HL-60 (cell line): ENCODE measurements at regions not wholly inside any gene's neighbourhood (a gene's known extent, or its start where the extent isn't known, plus 50 kb on each side); places are given as distances from the start of the nearest gene placed in this dataset.

ENCODE experiments used
- DNase-seq, 2 experiments: peaks; one replicate each; pipeline ENCODE4 v3.0.0-alpha.2; 2010 to 2020; ENCODE audit warnings: low read depth in 1 of 2, low spot score in 1 of 2
- H3K27ac ChIP-seq: fragments of 250-450 bp; sonication (Bioruptor Pico); replicated peaks from 2 replicates; pipeline ENCODE4 v1.5.1; 2020; ENCODE audit warnings: mild to moderate bottlenecking, moderate library complexity
- H3K27me3 ChIP-seq: fragments of 250-450 bp; sonication (Bioruptor Pico); 2 replicates; pipeline ENCODE4 v1.5.1; 2021; ENCODE audit warnings: mild to moderate bottlenecking, moderate library complexity; ENCODE audit not compliant: insufficient read depth, poor library complexity, severe bottlenecking
- H3K4me3 ChIP-seq: replicated peaks from 2 replicates; pipeline ENCODE4 v1.5.1; 2011; ENCODE audit warnings: mild to moderate bottlenecking, control low read depth, low read length; ENCODE audit not compliant: insufficient read depth
- GABPA ChIP-seq: IDR thresholded peaks from 2 replicates; pipeline ENCODE4 v1.6.1; 2012; ENCODE audit warnings: low read depth
- POLR2AphosphoS5 ChIP-seq: IDR thresholded peaks from 2 replicates; pipeline ENCODE4 v1.6.1; 2012; ENCODE audit warnings: low read depth
- SPI1 ChIP-seq: IDR thresholded peaks from 2 replicates; pipeline ENCODE4 v1.6.1; 2012; ENCODE audit warnings: low read depth, mild to moderate bottlenecking, borderline replicate concordance
- TF ChIP-seq, protein P1 (sequence below): IDR thresholded peaks from 2 replicates; pipeline ENCODE4 v1.6.1; 2012; ENCODE audit warnings: low read depth; ENCODE audit not compliant: insufficient replicate concordance
- TF ChIP-seq, protein P2 (sequence below): IDR thresholded peaks from one replicate; pipeline ENCODE4 v1.5.1; 2011; ENCODE audit warnings: low read length, control low read depth, inconsistent platforms; ENCODE audit not compliant: insufficient read depth

DNA sequence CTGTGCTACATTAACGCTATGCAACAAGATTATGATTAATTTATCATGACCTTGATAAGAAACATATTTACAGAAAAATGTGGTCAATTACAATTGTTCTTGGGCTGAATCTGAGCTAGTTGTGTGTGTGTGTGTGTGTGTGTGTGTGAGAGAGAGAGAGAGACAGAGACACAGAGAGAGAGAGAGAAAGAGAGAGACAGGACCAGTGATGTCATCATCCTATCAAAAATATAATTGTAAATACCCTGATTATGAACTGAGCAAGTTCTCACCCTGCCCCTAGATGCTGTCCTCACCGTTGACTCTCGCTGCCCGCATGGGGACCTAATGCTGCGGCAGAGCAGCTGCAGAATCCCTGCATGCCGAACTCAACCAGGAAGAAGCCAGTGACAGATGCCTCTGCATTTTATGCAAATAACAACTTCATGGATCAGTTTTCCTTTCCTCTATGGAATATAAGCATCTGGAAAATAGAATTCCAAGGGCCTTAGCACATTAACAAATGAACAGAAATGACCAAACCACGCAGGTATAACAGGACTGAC is 512.5 kb downstream of the PLCL1 start:
- no peak for DNase-seq
- Histone ChIP-seq H3K27me3 (peaks cover 11% of the 10 kb centered on the region), H3K27ac (no peak overlapping the region), H3K4me3 (no peak overlapping the region)
- TF ChIP-seq, protein P1, sequence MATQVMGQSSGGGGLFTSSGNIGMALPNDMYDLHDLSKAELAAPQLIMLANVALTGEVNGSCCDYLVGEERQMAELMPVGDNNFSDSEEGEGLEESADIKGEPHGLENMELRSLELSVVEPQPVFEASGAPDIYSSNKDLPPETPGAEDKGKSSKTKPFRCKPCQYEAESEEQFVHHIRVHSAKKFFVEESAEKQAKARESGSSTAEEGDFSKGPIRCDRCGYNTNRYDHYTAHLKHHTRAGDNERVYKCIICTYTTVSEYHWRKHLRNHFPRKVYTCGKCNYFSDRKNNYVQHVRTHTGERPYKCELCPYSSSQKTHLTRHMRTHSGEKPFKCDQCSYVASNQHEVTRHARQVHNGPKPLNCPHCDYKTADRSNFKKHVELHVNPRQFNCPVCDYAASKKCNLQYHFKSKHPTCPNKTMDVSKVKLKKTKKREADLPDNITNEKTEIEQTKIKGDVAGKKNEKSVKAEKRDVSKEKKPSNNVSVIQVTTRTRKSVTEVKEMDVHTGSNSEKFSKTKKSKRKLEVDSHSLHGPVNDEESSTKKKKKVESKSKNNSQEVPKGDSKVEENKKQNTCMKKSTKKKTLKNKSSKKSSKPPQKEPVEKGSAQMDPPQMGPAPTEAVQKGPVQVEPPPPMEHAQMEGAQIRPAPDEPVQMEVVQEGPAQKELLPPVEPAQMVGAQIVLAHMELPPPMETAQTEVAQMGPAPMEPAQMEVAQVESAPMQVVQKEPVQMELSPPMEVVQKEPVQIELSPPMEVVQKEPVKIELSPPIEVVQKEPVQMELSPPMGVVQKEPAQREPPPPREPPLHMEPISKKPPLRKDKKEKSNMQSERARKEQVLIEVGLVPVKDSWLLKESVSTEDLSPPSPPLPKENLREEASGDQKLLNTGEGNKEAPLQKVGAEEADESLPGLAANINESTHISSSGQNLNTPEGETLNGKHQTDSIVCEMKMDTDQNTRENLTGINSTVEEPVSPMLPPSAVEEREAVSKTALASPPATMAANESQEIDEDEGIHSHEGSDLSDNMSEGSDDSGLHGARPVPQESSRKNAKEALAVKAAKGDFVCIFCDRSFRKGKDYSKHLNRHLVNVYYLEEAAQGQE = no peak
- TF ChIP-seq, protein P2, sequence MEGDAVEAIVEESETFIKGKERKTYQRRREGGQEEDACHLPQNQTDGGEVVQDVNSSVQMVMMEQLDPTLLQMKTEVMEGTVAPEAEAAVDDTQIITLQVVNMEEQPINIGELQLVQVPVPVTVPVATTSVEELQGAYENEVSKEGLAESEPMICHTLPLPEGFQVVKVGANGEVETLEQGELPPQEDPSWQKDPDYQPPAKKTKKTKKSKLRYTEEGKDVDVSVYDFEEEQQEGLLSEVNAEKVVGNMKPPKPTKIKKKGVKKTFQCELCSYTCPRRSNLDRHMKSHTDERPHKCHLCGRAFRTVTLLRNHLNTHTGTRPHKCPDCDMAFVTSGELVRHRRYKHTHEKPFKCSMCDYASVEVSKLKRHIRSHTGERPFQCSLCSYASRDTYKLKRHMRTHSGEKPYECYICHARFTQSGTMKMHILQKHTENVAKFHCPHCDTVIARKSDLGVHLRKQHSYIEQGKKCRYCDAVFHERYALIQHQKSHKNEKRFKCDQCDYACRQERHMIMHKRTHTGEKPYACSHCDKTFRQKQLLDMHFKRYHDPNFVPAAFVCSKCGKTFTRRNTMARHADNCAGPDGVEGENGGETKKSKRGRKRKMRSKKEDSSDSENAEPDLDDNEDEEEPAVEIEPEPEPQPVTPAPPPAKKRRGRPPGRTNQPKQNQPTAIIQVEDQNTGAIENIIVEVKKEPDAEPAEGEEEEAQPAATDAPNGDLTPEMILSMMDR = no peak
- no peak for TF ChIP-seq GABPA
- TF ChIP-seq POLR2AphosphoS5 = no peak
- TF ChIP-seq SPI1 = no peak

DNA sequence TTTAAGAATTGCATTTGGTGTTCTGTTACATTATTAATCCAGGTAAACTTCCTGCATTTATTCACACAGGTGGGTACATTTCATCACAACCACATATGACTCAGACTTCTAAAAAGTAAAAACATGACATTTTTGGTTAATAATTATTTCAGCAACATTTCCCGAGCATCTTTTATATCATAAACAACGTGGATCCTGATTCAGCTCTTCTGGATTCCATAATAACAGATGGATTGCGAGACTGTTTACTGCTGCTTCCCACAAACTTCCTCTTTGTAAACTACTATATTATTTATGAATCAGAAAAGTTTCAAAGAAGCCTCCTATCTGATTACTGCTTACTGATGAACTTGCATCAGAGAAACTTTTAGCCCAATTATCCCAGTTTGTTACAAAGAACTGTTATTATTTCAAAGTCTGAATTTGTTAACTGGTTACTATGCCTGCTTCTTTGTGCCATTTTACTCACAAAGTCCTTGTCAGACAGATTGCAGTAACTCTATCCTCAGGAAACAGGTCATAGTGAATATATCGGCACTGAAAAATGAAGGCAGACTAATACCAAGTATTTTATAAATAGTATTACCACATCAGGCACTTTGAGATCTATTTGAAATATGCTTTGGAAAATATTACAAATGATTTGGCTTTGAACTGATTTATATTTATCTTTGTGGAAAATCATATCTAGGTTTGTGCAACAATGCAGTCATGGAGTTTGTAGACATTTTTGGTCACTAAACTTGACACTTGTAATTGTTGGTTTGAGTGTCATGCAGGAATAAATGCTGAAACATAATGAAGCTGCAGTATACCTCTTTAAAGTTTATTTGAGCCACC is 511.6 kb downstream of the PLCL1 start:
- Histone ChIP-seq H3K27me3 (peaks cover 11% of the 10 kb centered on the region), H3K27ac (no peak overlapping the region), H3K4me3 (no peak overlapping the region)
- TF ChIP-seq GABPA = no peak
- TF ChIP-seq, protein P2 = no peak
- TF ChIP-seq POLR2AphosphoS5 = no peak
- TF ChIP-seq SPI1 = no peak
- TF ChIP-seq, protein P1 = no peak
- DNase-seq = no peak

DNA sequence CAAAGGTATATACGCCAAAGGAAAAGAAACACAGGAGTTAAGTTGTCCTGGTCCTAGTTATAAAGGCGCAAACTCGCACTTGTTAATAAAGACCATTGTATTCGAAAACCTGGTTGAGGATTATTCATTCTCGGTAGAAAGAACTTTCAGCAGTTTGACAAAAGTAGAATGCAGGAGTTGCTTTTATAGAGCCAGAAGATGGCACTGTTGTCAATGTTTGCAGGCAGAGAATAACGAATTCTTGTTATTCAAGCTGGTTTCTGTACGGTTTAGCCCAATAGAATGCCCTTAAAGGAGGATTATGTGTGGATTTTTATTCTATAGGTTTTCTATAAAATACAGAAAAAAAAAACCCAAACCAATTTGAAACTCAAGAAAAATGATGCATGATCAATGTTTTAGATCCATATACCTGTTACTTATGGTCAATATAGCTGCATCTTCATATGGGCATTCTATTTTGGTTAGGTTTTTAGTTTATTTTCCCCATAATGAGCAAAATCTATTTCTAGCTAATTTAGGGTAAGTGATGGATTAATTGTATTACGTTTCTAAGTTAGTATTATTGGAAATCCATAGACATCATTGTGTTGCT is 510.3 kb downstream of the PLCL1 start:
- Histone ChIP-seq H3K4me3 (no peak overlapping the region), H3K27ac (no peak overlapping the region), H3K27me3 (peaks cover 11% of the 10 kb centered on the region)
- DNase-seq = no peak
- TF ChIP-seq POLR2AphosphoS5 (no peak), GABPA (no peak), SPI1 (no peak)
- TF ChIP-seq, protein P2 = peak; percentile 45
- TF ChIP-seq, protein P1 = no peak
